Activated naive CD4-positive, alpha-beta T cell treated with anti-CD3 and anti-CD28 coated beads for 36 hours (primary cell): ENCODE measurements at regions not wholly inside any gene's neighbourhood (a gene's known extent, or its start where the extent isn't known, plus 50 kb on each side); places are given as distances from the start of the nearest gene placed in this dataset.
"Not testable (repeated sequence)": the region's sequence is repeated elsewhere in the genome, so short reads cannot be mapped to it uniquely, and the experiment has no call there.

Experiments
- CTCF ChIA-PET: fragments of 350-600 bp; sonication (Branson Sonifier 250); formaldehyde crosslinking; loops from one replicate; lab custom pipeline; 2021; ENCODE audit warnings: antibody characterized with exemption; lab: Charles Lee
- DNase-seq: peaks from one replicate; pipeline ENCODE4 v3.0.0-alpha.2; 2020
- H3K27ac Mint-ChIP-seq: one replicate; pipeline ENCODE4 v1.8.0; 2021; ENCODE audit warnings: mild to moderate bottlenecking, mixed read lengths
- H3K27me3 Mint-ChIP-seq: one replicate; pipeline ENCODE4 v1.8.0; 2021; ENCODE audit warnings: low read depth, mixed read lengths
- H3K36me3 Mint-ChIP-seq: one replicate; pipeline ENCODE4 v1.8.0; 2021; ENCODE audit warnings: low read depth, mixed read lengths
- H3K4me1 Mint-ChIP-seq: one replicate; pipeline ENCODE4 v1.8.0; 2021; ENCODE audit warnings: low read depth, mixed read lengths
- H3K4me3 Mint-ChIP-seq: one replicate; pipeline ENCODE4 v1.8.0; 2021; ENCODE audit warnings: mild to moderate bottlenecking, moderate library complexity, mixed read lengths
- H3K9me3 Mint-ChIP-seq: one replicate; pipeline ENCODE4 v1.8.0; 2021; ENCODE audit warnings: mixed read lengths
- intact Hi-C: fragments of 100-400 bp; cut with micrococcal nuclease; formaldehyde crosslinking; loops from one replicate; pipeline ENCODE4 v1.15.1; 2023

- Mint-ChIP-seq H3K9me3 (no peaks in the 10 kb centered on the region), H3K27me3 (peaks cover 14% of the 10 kb centered on the region), H3K27ac (no peak overlapping the region), H3K4me1 (peaks cover 2% of the 10 kb centered on the region), H3K4me3 (no peak overlapping the region), H3K36me3 (no peaks in the 10 kb centered on the region)
- no peak for DNase-seq
- CTCF ChIA-PET, result no interaction called here
- intact Hi-C loops, result no loop called here
These were observed 90.1 kb upstream of the MAPK10 start for GRCh38 chr4:86449746-86450588.

DNA sequence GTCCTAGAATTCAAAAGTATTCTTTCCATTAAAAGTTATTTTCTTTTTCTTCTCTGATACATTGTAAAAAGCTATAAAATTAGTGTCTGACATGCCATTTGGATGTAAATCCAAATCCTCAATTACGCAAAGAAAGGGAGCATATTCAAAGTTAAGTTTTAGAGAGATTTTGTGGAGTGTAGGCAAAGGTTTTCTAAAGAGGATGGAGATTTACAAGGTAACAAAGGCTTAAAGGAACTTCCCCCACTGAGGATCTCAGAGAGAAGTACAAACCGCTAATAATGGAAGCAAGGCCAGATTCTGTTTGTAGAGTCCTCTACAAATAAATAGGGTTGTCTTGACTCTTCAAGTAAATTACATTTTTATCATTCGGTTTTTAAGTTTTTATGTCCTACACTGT, 91.0 kb upstream of the MAPK10 start:
- no peaks in the 10 kb centered on the region for H3K36me3 Mint-ChIP-seq
- peaks cover 2% of the 10 kb centered on the region for H3K4me1 Mint-ChIP-seq
- H3K9me3 Mint-ChIP-seq, result no peaks in the 10 kb centered on the region
- no peak overlapping the region for H3K4me3 Mint-ChIP-seq
- no peak for DNase-seq
- H3K27me3 Mint-ChIP-seq, result peaks cover 14% of the 10 kb centered on the region
- CTCF ChIA-PET, result no interaction called here
- intact Hi-C loops, result no loop called here
- H3K27ac Mint-ChIP-seq, result no peak overlapping the region

- H3K4me3 Mint-ChIP-seq, result no peak overlapping the region
- no peak overlapping the region for H3K27ac Mint-ChIP-seq
- no peak for DNase-seq
- CTCF ChIA-PET, result no interaction called here
- no peaks in the 10 kb centered on the region for H3K36me3 Mint-ChIP-seq
- H3K27me3 Mint-ChIP-seq, result peaks cover 14% of the 10 kb centered on the region
- H3K9me3 Mint-ChIP-seq, result no peaks in the 10 kb centered on the region
- intact Hi-C loops, result no loop called here
- peaks cover 2% of the 10 kb centered on the region for H3K4me1 Mint-ChIP-seq
These were observed 91.9 kb upstream of the MAPK10 start for GRCh38 chr4:86451560-86452330.

- no peak for DNase-seq
- H3K4me1 Mint-ChIP-seq, result peaks cover 2% of the 10 kb centered on the region
- intact Hi-C loops, result no loop called here
- H3K36me3 Mint-ChIP-seq, result no peaks in the 10 kb centered on the region
- H3K27me3 Mint-ChIP-seq, result peaks cover 14% of the 10 kb centered on the region
- H3K27ac Mint-ChIP-seq, result no peak overlapping the region
- CTCF ChIA-PET, result no interaction called here
- no peaks in the 10 kb centered on the region for H3K9me3 Mint-ChIP-seq
- H3K4me3 Mint-ChIP-seq, result no peak overlapping the region
These were observed 92.6 kb upstream of the MAPK10 start for GRCh38 chr4:86452422-86452891.

DNA sequence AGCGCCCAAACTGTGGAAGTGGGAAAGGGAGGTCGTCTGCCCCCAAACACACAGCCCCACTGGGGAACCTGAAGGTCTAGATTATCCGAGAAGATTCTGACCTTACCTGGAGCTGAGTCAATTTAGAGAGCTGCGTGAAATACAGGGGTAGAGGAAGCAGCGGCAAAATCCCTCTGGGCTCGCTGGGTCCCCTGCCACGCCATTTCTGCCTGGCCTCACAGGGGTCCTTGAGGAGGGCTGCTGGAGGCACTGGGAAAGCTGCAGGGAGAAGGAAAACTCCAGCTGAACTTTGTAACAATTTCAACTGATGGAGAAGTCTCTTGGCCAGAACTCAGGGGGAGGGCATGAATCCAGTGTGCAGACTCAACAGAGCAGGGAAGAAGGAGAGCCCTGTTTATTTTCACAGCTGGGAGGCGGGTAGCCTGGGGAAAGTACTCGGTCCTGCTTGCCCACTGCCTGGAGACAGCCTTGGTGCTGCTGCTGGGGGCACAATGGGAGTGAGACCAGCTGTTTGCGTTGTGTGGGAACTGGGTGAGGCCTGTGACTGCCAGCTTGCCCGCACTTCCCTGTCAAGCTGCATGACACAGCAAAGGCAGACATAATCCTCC, 93.2 kb upstream of the MAPK10 start:
- intact Hi-C loops, result no loop called here
- Mint-ChIP-seq H3K36me3 (no peaks in the 10 kb centered on the region), H3K9me3 (no peaks in the 10 kb centered on the region), H3K27ac (no peak overlapping the region), H3K27me3 (peaks cover 14% of the 10 kb centered on the region), H3K4me1 (peaks cover 2% of the 10 kb centered on the region), H3K4me3 (no peak overlapping the region)
- no peak for DNase-seq
- CTCF ChIA-PET, result interaction anchor here (0.6 kb wide), 2 partner anchors 874 to 1723 kb away, joined by 3 read pairs; no protein-coding TSS in a partner anchor

DNA sequence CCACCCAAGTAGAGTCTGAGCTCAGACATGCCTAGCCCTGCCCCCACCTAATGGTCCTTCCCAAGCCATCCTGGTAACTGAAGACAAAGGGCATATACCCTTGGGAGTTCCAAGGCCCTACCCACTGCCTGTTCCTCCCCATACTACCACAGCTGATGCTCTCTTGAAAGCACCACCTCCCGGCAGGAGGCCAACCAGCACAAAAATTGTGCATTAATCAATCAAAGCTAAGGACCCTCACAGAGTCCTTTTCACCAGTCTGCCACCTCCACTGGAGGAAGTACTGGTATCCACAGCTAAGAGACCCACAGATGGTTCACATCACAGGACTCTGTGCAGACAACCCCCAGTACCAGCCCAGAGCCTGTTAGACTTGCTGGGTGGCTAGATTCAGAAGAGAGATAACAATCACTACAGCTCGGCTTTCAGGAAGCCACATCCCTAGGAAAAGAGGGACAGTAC, 93.8 kb upstream of the MAPK10 start:
- intact Hi-C loops, DNase-seq, H3K4me3 Mint-ChIP-seq, H3K36me3 Mint-ChIP-seq, H3K9me3 Mint-ChIP-seq, H3K27ac Mint-ChIP-seq, H3K4me1 Mint-ChIP-seq: not testable (repeated sequence)
- H3K27me3 Mint-ChIP-seq, result peaks cover 14% of the 10 kb centered on the region
- CTCF ChIA-PET, result interaction anchor here (0.6 kb wide), 1 partner anchor 1723 kb away, joined by 3 read pairs; no protein-coding TSS in a partner anchor

GRCh38 chr4:86461849-86462248, 102.0 kb upstream of the MAPK10 start:
- Mint-ChIP-seq H3K36me3 (no peaks in the 10 kb centered on the region), H3K4me1 (no peaks in the 10 kb centered on the region), H3K27me3 (no peaks in the 10 kb centered on the region), H3K9me3 (peaks cover 10% of the 10 kb centered on the region), H3K27ac (no peak overlapping the region), H3K4me3 (no peak overlapping the region)
- no peak for DNase-seq
- intact Hi-C loops, result no loop called here
- CTCF ChIA-PET, result no interaction called here

DNA sequence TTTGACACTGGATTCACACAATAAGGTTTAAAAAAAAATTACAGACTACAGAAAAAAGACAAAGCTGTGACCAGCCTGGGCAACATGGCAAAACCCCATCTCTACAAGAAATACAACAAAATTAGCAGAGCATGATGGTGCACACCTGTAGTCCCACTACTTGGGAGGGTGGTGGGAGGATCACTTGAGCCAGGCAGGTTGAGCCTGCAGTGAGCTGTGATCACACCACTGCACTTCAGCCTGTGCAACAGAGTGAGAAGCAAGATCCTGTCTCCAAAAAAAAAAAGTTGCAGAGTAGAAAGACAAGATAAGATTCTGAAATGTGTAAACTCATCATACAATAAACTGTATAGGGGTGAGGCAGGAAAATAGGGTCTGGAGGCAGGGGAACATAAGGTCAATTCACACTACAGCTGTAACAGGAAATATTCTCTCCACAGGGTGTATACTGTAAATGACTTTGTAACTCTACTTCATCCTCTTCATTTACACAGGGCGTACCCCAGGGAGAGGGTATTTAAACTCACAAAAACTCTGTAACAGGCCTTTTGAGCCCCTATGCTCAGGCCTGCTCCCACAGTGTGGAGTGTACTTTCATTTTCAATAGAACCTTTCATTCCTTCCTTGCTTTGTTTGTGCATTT, 112.6 kb upstream of the MAPK10 start:
- CTCF ChIA-PET, result interaction anchor here (0.5 kb wide), 1 partner anchor 37 kb away, joined by 3 read pairs; no protein-coding TSS in a partner anchor
- no peak overlapping the region for H3K4me3 Mint-ChIP-seq
- intact Hi-C loops, result no loop called here
- H3K27ac Mint-ChIP-seq, result no peak overlapping the region
- no peaks in the 10 kb centered on the region for H3K4me1 Mint-ChIP-seq
- H3K36me3 Mint-ChIP-seq, result no peaks in the 10 kb centered on the region
- DNase-seq, result no peak
- no peaks in the 10 kb centered on the region for H3K27me3 Mint-ChIP-seq
- H3K9me3 Mint-ChIP-seq, result no peaks in the 10 kb centered on the region

- H3K27ac Mint-ChIP-seq, DNase-seq, CTCF ChIA-PET, H3K4me1 Mint-ChIP-seq, H3K9me3 Mint-ChIP-seq, H3K4me3 Mint-ChIP-seq, H3K27me3 Mint-ChIP-seq, H3K36me3 Mint-ChIP-seq, intact Hi-C loops: not testable (repeated sequence)
These were observed 116.0 kb upstream of the PTPN13 start for GRCh38 chr4:86478151-86478550.

- no peak for DNase-seq
- peaks cover 9% of the 10 kb centered on the region for H3K4me1 Mint-ChIP-seq
- no peaks in the 10 kb centered on the region for H3K27me3 Mint-ChIP-seq
- CTCF ChIA-PET, result interaction anchor here (0.7 kb wide), 2 partner anchors 1129 to 1801 kb away, joined by 3 to 4 read pairs; no protein-coding TSS in a partner anchor
- no peaks in the 10 kb centered on the region for H3K9me3 Mint-ChIP-seq
- no peaks in the 10 kb centered on the region for H3K36me3 Mint-ChIP-seq
- intact Hi-C loops, result no loop called here
- H3K27ac Mint-ChIP-seq, result no peak overlapping the region
- H3K4me3 Mint-ChIP-seq, result no peak overlapping the region
These were observed 112.7 kb upstream of the PTPN13 start for GRCh38 chr4:86481440-86481839.

- peaks cover 9% of the 10 kb centered on the region for H3K4me1 Mint-ChIP-seq
- H3K4me3 Mint-ChIP-seq, result no peak overlapping the region
- no peak for DNase-seq
- CTCF ChIA-PET, result interaction anchor here (0.9 kb wide), 1 partner anchor 13 kb away, joined by 5 read pairs; no protein-coding TSS in a partner anchor
- no peaks in the 10 kb centered on the region for H3K9me3 Mint-ChIP-seq
- no peak overlapping the region for H3K27ac Mint-ChIP-seq
- H3K36me3 Mint-ChIP-seq, result no peaks in the 10 kb centered on the region
- intact Hi-C loops, result no loop called here
- no peaks in the 10 kb centered on the region for H3K27me3 Mint-ChIP-seq
These were observed 111.6 kb upstream of the PTPN13 start for GRCh38 chr4:86482306-86483172.
